Endodermal cell (in vitro differentiated cells): ENCODE measurements at regions not wholly inside any gene's neighbourhood (a gene's known extent, or its start where the extent isn't known, plus 50 kb on each side); places are given as distances from the start of the nearest gene placed in this dataset.

Source experiments
- DNase-seq: peaks from one replicate; pipeline ENCODE4 v3.0.0-alpha.2; 2017
- H3K27ac ChIP-seq: 2 replicates; pipeline ENCODE4 v1.5.1; 2013; ENCODE audit warnings: mild to moderate bottlenecking, low read depth, low read length, moderate library complexity
- H3K27me3 ChIP-seq: 2 replicates; pipeline ENCODE4 v1.6.1; 2013; ENCODE audit warnings: mild to moderate bottlenecking, low read length, moderate library complexity; ENCODE audit not compliant: insufficient read depth, control insufficient read depth, poor library complexity, severe bottlenecking
- H3K36me3 ChIP-seq: 2 replicates; pipeline ENCODE4 v1.7.0; 2013; ENCODE audit warnings: mild to moderate bottlenecking, low read length, moderate library complexity; ENCODE audit not compliant: control insufficient read depth, insufficient read depth
- H3K4me1 ChIP-seq: one replicate; pipeline ENCODE4 v1.7.0; 2013; ENCODE audit warnings: low read length; ENCODE audit not compliant: control insufficient read depth, insufficient read depth
- H3K4me3 ChIP-seq: 2 replicates; pipeline ENCODE4 v1.5.1; 2013; ENCODE audit warnings: mild to moderate bottlenecking, low read length, moderate library complexity
- H3K9ac ChIP-seq: 2 replicates; pipeline ENCODE4 v1.6.1; 2013; ENCODE audit warnings: mild to moderate bottlenecking, low read length, moderate library complexity; ENCODE audit not compliant: poor library complexity, severe bottlenecking; ENCODE audit errors: extremely low read depth
- H3K9me3 ChIP-seq: 2 replicates; pipeline ENCODE4 v1.6.1; 2013; ENCODE audit warnings: mild to moderate bottlenecking, low read length, moderate library complexity; ENCODE audit not compliant: control insufficient read depth
- H3K27ac Mint-ChIP-seq: 2 replicates; pipeline ENCODE4 v1.8.0; 2020; ENCODE audit warnings: mixed read lengths
- H3K27me3 Mint-ChIP-seq: 2 replicates; pipeline ENCODE4 v1.8.0; 2021; ENCODE audit warnings: mild to moderate bottlenecking, mixed read lengths; ENCODE audit not compliant: insufficient read depth
- H3K36me3 Mint-ChIP-seq: 2 replicates; pipeline ENCODE4 v1.8.0; 2020; ENCODE audit warnings: low read depth, mixed read lengths
- H3K4me1 Mint-ChIP-seq: 2 replicates; pipeline ENCODE4 v1.8.0; 2020; ENCODE audit warnings: mixed read lengths
- H3K4me3 Mint-ChIP-seq: 2 replicates; pipeline ENCODE4 v1.8.0; 2020; ENCODE audit warnings: mild to moderate bottlenecking, moderate library complexity, mixed read lengths
- H3K9me3 Mint-ChIP-seq: 2 replicates; pipeline ENCODE4 v1.8.0; 2020; ENCODE audit warnings: mild to moderate bottlenecking, mixed read lengths
- CTCF ChIP-seq: fragments of 200-600 bp; sonication (generic); conservative IDR thresholded peaks from 2 replicates; pipeline ENCODE4 v1.5.0; 2021; ENCODE audit warnings: antibody characterized with exemption, mild to moderate bottlenecking
- whole genome bisulfite sequencing, 2 experiments: methylation state at CpG; one replicate each; pipeline versions ENCODE4 v1.1.5 to v1.1.7; 2013; ENCODE audit warnings: missing lambda C conversion rate in 2 of 2, mixed read lengths in 1 of 2; ENCODE audit not compliant: insufficient coverage in 1 of 2, insufficient read length in 1 of 2; 5-methylcytosine and 5-hydroxymethylcytosine counted together

DNA sequence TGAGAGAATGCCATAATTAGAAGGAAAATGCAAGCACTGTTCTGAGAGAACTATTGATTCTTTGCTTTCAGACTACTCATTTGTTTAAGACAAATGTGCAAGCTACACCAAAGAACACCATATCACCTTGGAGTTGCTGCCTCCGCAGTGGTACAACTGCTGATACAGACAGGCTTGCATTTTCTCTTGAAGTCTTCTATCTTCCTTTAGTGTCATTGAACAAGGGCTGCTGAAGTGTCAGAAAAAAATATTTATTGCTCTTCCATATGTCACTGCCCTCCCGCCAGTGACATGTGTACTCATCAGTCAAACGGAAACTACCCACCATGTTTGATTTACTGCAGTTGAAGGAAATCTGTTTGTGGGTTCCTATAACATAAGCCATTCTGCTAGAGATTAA is 318.3 kb upstream of the MAGEB18 start:
- no peaks in the 10 kb centered on the region for H3K27me3 ChIP-seq
- H3K27ac Mint-ChIP-seq, result no peak overlapping the region
- no peak for DNase-seq
- no peaks in the 10 kb centered on the region for H3K4me1 ChIP-seq
- no peak overlapping the region for H3K4me3 Mint-ChIP-seq
- no peaks in the 10 kb centered on the region for H3K36me3 ChIP-seq
- no peak overlapping the region for H3K27ac ChIP-seq
- H3K9me3 Mint-ChIP-seq, result peaks cover 17% of the 10 kb centered on the region
- H3K9me3 ChIP-seq, result no peaks in the 10 kb centered on the region
- no peaks in the 10 kb centered on the region for H3K36me3 Mint-ChIP-seq
- no peak overlapping the region for H3K4me3 ChIP-seq
- H3K4me1 Mint-ChIP-seq, result no peaks in the 10 kb centered on the region
- WGBS, 2 experiments, result 87 to 100% methylated on average over 2 to 3 of the region's 3 CpGs
- H3K27me3 Mint-ChIP-seq, result no peaks in the 10 kb centered on the region
- no peak for TF ChIP-seq CTCF
- H3K9ac ChIP-seq, result no peak overlapping the region

GRCh38 chrX:25851141-25851540 is 287.0 kb upstream of the MAGEB18 start:
- WGBS, 2 experiments, result 85 to 100% methylated on average over 1 to 3 of the region's 3 CpGs
- DNase-seq, result no peak
- Mint-ChIP-seq H3K27ac (no peak overlapping the region), H3K36me3 (no peaks in the 10 kb centered on the region), H3K9me3 (peaks cover 12% of the 10 kb centered on the region), H3K4me3 (no peak overlapping the region), H3K4me1 (no peaks in the 10 kb centered on the region), H3K27me3 (no peaks in the 10 kb centered on the region)
- no peaks in the 10 kb centered on the region for H3K4me1 ChIP-seq
- H3K9me3 ChIP-seq, result no peaks in the 10 kb centered on the region
- no peaks in the 10 kb centered on the region for H3K27me3 ChIP-seq
- H3K36me3 ChIP-seq, result no peaks in the 10 kb centered on the region
- no peak overlapping the region for H3K27ac ChIP-seq
- TF ChIP-seq CTCF, result no peak
- H3K4me3 ChIP-seq, result no peak overlapping the region
- H3K9ac ChIP-seq, result no peak overlapping the region

GRCh38 chrX:25853002-25853479 is 285.1 kb upstream of the MAGEB18 start:
- Histone ChIP-seq H3K9me3 (no peaks in the 10 kb centered on the region), H3K9ac (no peak overlapping the region), H3K36me3 (no peaks in the 10 kb centered on the region), H3K4me1 (no peaks in the 10 kb centered on the region), H3K27ac (no peak overlapping the region), H3K27me3 (no peaks in the 10 kb centered on the region), H3K4me3 (no peak overlapping the region)
- no peak for DNase-seq
- Mint-ChIP-seq H3K27me3 (no peaks in the 10 kb centered on the region), H3K9me3 (peaks cover 11% of the 10 kb centered on the region), H3K36me3 (no peaks in the 10 kb centered on the region), H3K27ac (no peak overlapping the region), H3K4me3 (no peak overlapping the region), H3K4me1 (no peaks in the 10 kb centered on the region)
- TF ChIP-seq CTCF, result no peak
- 88% methylated on average over 3 of the region's 3 CpGs; no CpG with 5 or more reads in 1 of the 2 experiments for WGBS, 2 experiments
